HG03457 (cell line): ENCODE measurements at regions not wholly inside any gene's neighbourhood (a gene's known extent, or its start where the extent isn't known, plus 50 kb on each side); places are given as distances from the start of the nearest gene placed in this dataset.

Source experiments
- ATAC-seq: cut with Tn5 transposase; IDR thresholded peaks from one replicate; pipeline ENCODE4 v1.9.1; 2021; ENCODE audit warnings: moderate number of reproducible peaks; ENCODE audit not compliant: unreplicated experiment

DNA sequence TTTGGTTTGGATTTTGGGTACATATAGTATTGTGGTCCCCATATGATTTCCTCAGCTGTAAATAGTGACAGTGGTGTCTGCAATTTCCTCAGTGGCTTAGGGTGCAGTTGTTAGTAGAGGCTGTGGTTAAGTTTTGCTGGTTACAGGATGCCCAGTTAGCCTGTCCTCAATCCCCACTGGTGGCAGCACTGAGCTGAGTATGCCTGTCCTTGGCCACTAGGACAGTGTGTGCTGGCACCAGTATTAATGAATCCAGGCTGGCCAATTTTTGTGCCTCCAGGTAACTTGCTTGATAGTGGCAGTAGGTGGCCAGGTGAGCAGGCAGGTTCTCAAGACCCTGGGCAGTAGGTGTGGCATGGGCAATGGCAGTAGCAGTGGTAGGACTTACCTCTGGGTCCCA lies 973.1 kb downstream of the TMEM182 start:
- no peak for ATAC-seq

- no peak for ATAC-seq
These were observed 976.3 kb downstream of the TMEM182 start for GRCh38 chr2:103738108-103738507.

GRCh38 chr2:103738606-103739005 lies 976.8 kb downstream of the TMEM182 start:
- no peak for ATAC-seq

- ATAC-seq, result no peak
These were observed 977.4 kb downstream of the TMEM182 start for GRCh38 chr2:103739186-103739585.

GRCh38 chr2:103739921-103740320 lies 978.1 kb downstream of the TMEM182 start:
- no peak for ATAC-seq

- no peak for ATAC-seq
These were observed 978.8 kb downstream of the TMEM182 start for GRCh38 chr2:103740631-103741030.

GRCh38 chr2:103743195-103743594 lies 981.4 kb downstream of the TMEM182 start:
- ATAC-seq, result no peak

GRCh38 chr2:103754530-103754929 lies 992.7 kb downstream of the TMEM182 start:
- ATAC-seq, result no peak

- no peak for ATAC-seq
These were observed 1012.1 kb downstream of the TMEM182 start for GRCh38 chr2:103773884-103774283.

DNA sequence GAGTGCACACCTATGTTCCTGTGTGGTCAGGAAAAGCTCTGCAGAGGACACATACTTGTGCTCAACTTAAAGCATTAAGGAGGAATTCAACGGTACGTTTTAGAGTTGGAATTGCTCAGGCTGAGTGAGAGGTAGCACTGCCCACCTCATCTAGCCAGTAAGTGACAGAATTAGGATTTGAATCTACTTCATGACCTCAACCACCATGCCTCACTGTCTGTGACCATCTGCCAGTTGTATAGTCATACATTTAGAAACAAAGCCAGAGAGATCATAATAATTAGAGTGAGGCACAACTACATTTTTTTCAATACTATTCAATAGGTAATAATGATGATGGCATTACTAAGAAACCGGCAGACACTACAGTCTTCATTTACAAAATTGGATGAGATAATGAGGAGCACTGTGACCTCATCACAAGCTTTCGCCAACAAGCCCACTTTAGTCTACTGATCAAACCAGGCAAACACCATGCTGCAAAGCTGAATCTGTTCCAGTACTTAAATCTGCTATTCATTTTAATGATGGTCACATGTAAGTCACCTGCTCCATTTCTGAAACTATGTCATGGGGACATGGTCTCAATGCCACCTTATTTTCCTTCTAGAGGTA lies 1018.4 kb downstream of the TMEM182 start:
- ATAC-seq, result no peak

DNA sequence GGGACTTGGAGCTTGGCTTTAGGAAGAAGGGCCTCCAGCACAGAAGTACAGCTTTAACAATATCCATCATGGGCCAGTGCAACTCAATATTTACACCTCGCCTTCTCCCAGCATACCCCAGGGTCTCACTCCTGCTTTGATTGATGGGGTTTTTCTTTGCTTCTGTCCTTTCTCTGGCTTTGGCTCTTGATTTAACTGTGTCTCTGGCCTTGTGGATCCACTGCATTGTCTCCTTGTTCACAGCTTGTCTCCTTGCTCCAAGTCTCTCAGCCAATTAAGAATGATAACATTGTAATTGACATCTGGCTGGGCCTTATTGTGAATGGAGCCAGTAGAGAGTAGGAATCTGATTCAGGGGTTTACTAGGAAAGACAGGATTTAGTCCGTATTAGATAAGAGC lies 1019.5 kb downstream of the TMEM182 start:
- ATAC-seq, result no peak

DNA sequence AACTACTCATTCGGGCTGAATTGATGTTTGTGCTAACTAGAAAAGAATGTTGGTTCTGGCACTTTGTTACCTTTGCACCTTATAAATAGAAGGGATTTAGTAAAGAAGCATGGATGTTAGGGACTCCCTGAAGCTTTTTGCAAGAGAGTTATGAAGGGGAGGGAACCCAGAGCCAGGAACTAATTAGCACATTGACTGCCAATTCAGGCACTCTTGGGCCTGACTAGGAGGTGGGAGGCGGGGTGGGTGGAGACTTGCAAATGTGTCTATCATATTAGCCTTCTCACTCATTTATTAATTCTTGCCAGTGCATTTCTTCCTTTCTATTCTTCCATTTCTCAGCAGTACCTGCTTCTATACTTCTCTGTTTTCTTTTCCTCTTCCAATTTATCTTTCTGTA lies 1022.4 kb downstream of the TMEM182 start:
- ATAC-seq, result no peak

- no peak for ATAC-seq
These were observed 1023.6 kb downstream of the TMEM182 start for GRCh38 chr2:103785432-103785831.

- no peak for ATAC-seq
These were observed 1024.1 kb downstream of the TMEM182 start for GRCh38 chr2:103785956-103786355.

DNA sequence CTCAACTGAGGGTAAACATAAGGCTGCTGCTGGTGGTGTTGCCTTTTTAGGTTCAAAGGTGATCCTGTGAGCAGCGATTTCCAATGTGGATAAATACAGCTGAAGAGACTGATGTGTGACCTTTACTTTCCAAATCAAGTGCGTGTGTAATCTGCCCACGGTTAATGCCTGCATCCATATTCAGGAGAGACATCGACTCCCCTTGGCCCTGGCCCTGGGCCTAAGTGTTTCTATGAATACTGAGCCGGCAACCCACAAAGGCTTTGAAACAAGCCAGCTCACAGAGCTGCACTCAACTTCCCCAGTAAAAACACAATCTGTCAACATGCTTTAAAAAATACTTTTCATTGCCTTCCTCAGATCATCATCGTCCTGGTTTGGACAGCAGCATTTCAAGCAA lies 1026.6 kb downstream of the TMEM182 start:
- ATAC-seq, result no peak

DNA sequence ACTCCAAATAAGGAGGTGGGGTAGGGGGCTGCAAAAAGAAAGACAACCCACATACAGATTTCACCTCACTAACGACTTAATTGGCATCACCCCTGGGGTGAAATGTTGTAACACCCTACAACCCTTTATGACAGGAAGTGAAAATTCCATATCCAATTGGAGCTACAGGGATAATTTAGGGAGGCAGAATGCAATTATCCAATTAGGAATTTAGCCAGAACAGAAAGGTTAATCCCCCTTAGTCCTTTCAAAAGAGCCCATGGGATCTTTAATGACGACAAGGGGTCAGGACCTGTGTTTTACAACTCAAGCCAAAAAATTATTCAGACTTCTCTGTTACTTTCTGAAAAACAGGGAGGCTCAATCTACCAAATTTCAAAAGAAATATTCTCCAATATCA lies 1027.1 kb downstream of the TMEM182 start:
- no peak for ATAC-seq

DNA sequence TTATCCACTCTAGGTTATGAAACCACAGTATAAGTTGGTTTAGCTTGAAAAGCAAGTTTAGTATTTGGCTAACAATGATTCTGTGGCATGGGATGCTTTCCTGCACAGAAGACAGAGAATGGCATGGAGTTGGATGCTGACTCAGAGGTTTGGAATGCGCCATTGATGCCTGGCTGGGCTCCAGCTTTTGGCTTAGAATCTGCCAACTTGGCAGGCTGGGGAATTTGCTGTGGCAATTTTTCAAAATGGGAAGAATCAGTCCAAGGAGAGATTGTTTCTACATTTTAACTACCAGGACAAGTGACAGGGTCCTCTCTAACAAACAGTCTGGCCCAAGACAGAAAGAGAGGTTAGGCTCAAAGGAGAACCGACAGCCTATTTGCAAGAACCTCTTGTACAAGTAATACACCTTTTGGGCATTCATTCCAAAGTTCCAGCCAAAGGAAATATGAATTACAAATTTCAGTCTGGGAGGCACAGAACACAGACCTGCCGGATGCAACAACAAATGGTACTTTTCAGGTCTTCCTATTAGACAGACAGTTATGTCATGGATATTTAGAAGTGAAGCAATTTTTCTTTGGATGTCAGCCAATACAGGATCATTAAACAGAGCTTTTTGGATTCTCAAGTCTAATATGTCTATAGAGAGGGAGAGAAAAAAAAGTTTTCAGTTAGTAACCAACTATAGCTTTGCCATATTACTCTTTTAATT lies 1027.7 kb downstream of the TMEM182 start:
- ATAC-seq, result no peak

DNA sequence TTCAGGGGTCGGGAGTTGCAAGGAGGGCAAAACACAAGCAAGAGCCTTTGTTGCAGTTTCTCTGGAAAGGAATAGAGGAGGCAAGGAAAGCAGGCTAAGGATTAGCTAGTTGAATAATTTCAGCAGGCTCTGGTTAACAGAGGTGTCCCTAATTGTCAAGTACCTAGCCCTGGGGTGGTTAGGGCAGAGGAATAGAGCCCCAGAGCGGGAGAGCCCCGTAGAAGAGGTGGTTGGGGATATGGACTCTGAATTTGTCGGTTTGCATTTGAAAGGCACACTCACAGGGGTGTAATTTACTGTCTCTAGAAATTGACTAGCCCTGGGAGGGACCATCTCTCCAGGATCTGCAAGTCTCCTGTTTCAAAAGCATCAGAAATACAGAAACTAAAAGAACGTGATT lies 1030.2 kb downstream of the TMEM182 start:
- ATAC-seq, result no peak

DNA sequence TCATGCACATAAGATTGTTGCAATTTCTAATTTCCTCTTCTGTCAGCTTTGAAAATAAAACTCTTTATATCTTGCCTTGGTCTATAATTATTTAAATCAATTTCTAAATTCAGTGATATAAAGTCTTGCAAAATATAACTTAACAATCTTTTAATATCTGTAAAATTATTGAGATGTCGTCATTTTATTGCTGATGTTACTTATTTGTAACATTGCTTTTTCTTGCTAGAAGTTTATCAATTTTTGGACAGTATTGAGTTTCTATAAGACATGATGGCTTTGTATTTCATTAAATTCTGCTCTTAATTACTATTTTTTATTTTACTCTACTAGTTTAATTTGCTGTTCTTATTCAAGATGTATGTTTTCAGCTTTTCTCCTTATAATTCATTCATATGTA lies 1036.5 kb downstream of the TMEM182 start:
- no peak for ATAC-seq

GRCh38 chr2:103804013-103804412 lies 1042.2 kb downstream of the TMEM182 start:
- ATAC-seq, result no peak

GRCh38 chr2:103805746-103806145 lies 1043.9 kb downstream of the TMEM182 start:
- ATAC-seq, result no peak

- no peak for ATAC-seq
These were observed 1045.1 kb upstream of the POU3F3 start for GRCh38 chr2:103808814-103809213.

DNA sequence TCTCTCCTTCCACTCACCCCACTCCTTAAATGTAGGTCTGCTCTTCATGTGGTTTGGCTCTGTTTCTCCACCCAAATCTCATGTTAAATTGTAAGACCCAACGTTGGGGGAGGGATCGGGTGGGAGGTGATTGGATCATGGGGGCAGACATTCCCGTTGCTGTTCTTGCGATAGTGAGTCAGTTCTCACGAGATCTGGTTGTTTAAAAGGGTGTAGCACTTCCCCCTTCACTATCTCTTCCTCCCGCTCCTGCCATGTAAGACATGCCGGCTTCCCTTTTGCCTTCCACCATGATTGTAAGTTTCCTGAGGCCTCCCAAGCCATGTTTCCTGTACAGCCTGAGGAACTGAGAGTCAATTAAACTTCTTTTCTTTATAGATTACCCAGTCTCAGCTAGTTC lies 1044.5 kb upstream of the POU3F3 start:
- ATAC-seq, result no peak
